GM19193 (cell line): ENCODE measurements at regions not wholly inside any gene's neighbourhood (a gene's known extent, or its start where the extent isn't known, plus 50 kb on each side); places are given as distances from the start of the nearest gene placed in this dataset.

ENCODE experiments used
- POLR2A ChIP-seq: IDR thresholded peaks from 4 replicates; pipeline ENCODE4 v1.6.1; 2011; ENCODE audit not compliant: insufficient read depth, insufficient read length; ENCODE audit errors: extremely low read depth

DNA sequence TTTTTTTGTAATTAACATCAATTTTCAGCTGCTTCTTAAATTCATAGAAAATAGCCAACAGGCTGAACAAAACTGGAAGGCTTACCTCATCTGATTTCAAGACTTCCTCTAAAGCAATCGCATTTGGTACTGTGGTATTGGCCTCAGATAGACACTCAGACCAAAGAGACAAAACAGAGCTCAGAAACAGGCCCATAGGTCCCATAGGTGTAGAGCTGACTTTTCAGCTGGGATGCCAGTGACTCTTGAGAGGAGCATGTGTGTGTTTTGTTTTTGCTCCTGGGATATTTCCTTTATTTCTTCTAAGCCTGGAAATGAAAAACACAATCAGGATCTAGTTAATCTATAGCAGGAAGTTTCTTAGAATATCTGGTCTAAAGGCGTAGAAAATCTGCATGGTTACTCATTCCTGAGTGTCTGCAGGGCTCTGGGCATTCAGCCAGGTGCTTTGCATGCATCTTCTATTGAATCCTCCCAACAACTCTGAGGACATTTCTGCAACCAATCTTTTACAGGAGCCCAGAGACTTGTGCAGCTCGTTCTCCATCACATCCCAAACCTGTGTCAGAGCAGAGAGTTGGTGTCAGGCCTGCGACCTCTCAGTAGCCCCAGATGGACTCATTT lies 190.8 kb downstream of the RTP5 start:
- TF ChIP-seq POLR2A = no peak

DNA sequence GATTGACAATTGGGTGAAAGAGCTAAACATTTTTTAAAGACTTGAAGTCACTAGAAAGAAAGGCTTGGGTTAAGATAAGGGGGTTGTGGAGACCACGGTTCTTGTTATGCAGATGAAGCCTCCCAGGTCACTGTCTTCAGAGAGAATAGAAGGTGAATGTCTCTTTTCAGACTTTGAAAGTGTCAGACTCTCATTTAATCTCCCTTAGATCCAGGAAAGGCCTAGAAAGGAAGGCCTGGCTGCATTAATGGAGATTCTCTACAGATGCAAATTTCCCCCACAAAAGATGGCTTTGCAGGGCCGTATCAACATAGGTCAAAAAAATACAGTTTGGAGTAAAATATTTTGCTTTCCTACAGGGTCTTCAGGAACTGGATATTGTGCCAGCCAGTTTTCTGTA lies 193.9 kb downstream of the RTP5 start:
- no peak for TF ChIP-seq POLR2A

DNA sequence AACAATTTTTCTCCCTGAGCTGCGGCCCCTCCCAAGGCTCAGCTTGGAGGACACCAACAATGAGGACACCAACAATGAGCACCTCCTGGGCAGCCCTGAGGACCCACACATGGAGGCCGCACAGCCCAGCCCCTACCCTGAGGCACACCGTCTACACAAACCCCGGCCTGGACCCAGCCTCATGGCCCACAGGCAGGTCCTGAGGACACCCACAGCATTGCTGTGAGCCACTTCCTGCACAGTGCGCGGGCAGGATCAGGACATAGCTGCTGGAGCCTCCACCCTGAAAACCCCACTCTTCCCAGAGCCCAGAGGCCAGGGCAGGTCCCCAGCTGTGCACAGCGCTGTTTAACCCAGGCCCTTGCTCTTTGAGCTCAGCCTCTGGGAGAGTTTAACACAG lies 194.3 kb downstream of the RTP5 start:
- no peak for TF ChIP-seq POLR2A

DNA sequence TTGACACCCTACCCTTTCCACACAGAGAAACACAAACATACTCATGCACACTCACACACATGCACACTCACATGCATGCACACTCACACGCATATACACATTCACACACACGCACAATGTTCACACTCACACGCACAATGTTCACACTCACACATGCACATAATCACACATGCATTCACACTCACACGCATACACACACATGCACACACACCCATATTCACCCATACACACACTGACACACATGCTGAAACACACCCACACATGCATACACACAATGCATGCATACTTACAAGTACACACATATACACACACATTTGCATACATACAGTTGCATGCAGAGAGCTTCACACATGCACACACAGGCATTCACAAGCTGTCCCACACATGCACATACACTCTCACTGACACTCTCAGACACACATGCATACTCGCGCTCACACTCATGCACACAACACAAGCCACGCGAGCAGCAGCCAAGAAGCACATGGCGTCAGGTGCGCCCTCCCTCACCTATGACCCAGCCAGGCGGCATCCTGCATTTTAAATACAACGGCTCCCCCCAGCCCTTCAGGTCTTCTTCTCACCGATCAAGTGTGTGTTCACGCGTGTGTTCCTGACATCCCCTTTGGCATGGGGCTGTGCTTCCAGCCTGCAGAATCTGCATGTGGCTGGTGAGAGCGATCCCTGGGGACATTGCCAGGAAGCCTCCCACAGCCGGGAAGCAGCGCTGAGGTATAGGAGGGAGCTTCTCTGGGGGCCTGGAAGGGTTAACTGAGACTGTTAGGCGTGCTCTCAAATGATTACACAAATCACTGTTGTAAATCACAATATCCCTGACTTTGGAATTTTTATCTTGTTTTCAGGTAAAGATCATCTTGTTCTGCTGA lies 195.1 kb downstream of the RTP5 start:
- TF ChIP-seq POLR2A = no peak

DNA sequence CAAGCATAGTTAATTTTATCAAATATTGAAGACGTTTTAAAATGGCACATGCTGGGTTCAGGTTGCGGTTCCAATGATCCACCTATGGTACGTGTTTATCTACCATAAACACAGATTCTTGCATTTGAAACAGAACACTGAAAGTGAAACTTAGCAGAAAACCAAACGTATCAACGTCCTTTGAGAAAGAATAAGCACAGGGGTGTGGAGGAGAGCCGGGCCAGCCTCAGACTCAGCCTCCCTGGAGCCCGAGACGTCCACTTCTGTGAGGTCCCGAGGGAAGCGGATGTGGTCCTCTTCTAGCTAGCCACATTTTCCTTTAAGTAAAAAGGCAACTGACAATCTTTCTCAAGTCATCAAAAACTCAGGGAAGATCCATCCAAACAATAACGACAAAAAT lies 195.9 kb downstream of the RTP5 start:
- no peak for TF ChIP-seq POLR2A

DNA sequence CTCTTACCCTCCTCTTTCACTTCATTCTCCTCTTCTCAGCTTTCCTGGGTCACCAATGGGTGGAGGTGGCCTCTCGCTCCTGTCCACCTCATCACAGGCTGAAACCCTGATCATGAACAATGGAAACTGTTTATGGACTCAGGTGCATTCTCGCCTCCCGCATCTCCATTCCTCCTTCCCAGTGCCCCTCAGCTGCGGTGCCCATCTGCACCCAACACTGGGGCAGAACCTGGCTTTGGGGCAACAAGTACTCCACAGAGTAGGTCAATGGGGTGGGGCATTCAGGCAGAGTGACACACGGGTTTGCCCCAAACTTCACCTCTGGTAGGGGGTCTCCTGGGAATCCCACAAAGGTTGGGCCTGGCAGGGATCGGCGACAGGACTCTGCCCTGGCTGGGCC lies 199.5 kb downstream of the RTP5 start:
- no peak for TF ChIP-seq POLR2A

DNA sequence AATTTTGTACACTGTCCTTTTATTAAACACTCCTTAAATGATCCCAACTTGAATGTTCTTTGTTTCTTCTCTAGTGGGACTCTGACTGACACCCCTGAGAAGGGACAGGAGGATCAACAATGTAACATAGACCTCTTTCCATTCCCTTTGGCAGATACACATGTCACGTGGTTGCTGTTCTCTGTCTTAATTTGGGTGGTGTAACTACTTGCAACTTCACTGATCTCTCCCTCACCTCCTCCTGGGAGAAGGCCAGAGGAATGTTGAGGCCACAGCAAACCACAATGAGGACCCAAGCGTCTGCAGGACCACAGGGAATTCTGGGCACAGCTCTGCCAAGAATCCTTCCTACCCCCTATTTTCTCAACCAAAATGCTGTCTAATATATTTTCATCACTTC lies 205.6 kb downstream of the RTP5 start:
- no peak for TF ChIP-seq POLR2A

DNA sequence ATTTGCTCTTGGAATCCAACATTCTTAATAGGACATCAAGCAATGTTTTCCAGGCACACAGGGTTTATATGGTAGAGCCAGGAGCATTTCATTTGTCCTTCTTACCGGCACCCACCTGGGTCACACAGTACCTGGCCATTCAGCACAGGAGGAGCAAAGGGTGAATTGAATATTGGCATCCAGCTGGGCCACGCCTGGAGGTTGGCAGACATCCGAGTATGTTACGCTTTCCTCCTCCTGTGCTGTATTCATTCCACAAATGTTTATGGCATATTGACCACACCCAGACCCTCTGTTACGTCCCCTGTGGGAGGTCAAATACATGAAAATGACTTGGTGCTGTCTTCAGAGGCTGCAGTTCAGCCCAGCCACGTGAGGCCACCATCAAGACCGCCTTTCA lies 206.2 kb downstream of the RTP5 start:
- TF ChIP-seq POLR2A = no peak

DNA sequence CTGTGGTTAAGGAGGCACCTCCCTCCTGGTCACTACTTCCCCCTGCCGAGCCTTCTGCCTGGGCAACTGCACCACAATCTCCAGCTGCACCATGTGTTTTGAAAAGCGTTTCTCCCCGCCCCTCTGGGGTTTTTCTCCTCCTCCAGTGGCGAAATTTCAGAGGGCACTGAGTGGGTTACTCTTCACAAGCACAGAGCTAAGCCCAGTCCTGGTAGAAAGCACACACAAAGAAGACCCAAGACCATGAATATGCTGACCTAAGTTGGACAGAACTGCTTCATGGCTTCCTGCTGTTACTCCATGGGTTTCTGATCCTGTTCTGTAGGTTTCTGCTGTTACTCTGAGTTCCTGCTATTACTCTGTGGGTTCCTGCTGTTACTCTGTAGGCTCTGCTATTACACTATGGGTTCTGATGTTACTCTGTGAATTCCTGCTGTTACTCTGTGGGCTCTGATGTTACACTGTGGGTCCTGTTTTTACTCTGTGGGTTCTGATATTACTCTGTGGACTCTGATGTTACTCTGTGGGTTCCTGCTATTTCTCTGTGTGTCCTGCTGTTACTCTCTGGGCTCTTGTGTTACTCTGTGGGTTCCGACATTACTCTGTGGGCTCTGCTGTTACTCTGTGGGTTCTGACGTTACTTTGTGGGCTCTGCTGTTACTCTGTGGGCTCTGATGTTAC lies 216.6 kb downstream of the RTP5 start:
- peak; percentile 29 for TF ChIP-seq POLR2A

DNA sequence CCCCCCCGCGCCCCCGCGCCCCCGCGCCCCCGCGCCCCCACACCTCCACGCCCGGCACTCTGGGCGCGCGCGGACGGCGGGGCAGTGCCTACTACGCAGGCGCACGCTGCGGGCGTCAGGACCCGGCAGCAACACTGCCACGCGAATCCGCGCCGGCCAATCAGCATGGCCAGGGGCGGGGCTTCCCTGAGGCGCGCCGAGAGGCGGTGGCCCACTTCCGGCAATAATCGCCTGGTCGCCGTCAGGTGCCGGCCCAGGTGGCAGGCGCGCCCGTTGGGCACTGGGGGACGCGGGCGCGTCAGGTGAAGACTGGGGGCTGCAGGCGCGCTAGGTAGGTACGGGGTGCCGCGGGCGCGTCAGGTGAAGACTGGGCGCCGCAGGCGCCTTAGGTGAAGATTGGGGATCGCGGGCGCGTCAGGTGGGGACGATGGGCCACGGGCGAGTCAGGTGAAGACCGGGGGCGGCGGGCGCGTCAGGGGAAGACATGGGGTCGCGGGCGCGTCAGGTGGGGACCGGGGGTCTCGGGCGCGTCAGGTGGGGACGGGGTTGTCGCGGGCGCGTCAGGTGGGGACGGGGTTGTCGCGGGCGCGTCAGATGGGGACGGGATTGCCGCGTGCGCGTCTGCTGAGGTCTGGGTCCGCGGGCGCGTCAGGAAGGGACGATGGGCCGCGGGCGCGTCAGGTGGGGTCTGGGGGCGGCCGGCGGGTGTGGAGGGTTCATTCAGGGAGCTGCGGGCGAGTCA lies 219.1 kb downstream of the RTP5 start:
- TF ChIP-seq POLR2A = peak; percentile 74

DNA sequence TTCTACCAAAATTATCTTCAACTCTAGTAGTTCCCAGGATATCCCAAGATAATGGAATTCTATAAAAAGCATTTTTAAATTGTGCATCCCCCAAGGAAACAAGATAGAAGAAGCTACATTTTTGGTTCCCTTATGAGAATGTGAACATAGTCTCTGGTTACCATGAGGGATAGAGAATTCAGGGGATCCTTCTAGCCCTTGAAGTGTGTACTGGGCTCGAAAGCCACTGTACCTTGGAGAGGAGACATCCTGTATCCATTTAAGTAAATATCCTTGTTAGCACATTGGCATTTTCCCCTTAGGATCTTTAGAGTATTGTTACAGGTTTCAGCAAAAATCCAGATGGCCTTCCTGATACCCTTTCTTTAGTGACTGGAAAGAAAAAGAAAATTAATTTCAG lies 228.5 kb downstream of the RTP5 start:
- TF ChIP-seq POLR2A = no peak

DNA sequence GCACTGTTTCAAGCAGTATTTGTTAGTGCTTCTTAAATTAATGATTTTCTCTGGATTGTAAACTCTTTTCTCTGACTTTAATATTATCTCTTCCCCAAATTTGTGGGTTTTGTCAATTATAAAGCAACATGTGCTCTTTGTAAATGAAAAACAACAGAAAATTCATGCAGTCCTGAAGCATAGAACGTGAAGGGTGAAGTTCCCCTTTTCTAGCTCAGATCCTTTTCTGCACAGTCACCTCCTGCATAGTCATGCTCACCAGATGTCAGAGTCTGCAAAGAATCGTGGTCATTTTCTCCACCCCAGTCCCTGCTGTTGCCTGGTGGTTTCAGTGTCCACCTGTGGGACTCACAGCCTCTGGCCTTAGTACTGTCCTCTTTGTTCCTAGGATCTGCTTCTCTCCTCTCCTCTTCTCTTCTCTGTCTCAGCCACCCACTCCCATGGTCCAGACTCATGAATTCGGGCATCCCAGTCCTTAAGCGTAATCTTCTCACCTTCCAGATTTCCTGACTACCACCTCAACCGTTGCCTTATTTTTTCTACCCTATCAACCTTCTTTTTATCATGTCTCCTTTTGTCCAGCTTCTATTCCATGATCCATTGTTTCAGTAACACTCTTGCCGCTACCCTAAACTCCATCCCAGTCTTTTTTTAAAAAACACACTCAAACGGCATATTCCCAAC lies 229.1 kb downstream of the RTP5 start:
- no peak for TF ChIP-seq POLR2A
